ENCODE measurements at regions not wholly inside any gene's neighbourhood (a gene's known extent, or its start where the extent isn't known, plus 50 kb on each side); places are given as distances from the start of the nearest gene placed in this dataset.

DNA sequence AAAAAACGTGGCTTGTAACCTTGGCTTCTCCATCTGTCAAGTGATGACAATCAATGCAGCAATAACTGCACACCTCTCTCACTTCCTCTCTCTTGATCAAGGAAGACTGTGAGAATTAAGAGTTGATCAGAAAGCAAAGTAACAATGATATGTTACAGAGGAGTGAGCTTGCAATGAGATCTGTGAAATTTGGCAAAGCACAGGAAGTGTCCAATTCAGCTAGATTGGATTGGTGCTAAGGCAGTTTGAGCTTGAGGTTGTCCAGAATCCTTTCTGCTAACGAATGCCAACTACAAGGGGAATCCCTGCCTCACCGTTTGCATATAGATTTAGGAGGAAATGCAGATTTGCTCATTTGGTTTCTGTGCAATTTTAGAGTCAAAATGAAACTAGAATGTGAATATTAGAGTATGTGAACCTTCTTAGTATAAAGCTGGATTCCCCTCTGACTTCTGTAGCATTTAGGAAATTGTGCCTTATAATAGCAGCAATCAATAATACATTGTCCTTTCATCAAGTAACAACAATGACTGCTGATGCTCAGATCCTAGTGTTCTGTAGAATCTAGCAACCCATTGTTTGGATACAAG, 346.4 kb downstream of the PTTG2 start:
- TF ChIP-seq, protein P1, sequence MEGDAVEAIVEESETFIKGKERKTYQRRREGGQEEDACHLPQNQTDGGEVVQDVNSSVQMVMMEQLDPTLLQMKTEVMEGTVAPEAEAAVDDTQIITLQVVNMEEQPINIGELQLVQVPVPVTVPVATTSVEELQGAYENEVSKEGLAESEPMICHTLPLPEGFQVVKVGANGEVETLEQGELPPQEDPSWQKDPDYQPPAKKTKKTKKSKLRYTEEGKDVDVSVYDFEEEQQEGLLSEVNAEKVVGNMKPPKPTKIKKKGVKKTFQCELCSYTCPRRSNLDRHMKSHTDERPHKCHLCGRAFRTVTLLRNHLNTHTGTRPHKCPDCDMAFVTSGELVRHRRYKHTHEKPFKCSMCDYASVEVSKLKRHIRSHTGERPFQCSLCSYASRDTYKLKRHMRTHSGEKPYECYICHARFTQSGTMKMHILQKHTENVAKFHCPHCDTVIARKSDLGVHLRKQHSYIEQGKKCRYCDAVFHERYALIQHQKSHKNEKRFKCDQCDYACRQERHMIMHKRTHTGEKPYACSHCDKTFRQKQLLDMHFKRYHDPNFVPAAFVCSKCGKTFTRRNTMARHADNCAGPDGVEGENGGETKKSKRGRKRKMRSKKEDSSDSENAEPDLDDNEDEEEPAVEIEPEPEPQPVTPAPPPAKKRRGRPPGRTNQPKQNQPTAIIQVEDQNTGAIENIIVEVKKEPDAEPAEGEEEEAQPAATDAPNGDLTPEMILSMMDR (IDR thresholded peaks at IDR 0.05) = no peak
- no peak for TF ChIP-seq EZH2 (IDR thresholded peaks at IDR 0.05; ENCODE audit: borderline replicate concordance, insufficient read depth, low read depth, low read length, poor library complexity, severe bottlenecking)

Measured in B cell (primary cell).